ENCODE measurements at regions not wholly inside any gene's neighbourhood (a gene's known extent, or its start where the extent isn't known, plus 50 kb on each side); places are given as distances from the start of the nearest gene placed in this dataset.

- Histone ChIP-seq H3K4me3 (no peak overlapping the region), H3K9me3 (no peaks in the 10 kb centered on the region), H3K36me3 (no peaks in the 10 kb centered on the region), H3K4me1 (no peaks in the 10 kb centered on the region), H3K27ac (no peak overlapping the region), H3K27me3 (no peaks in the 10 kb centered on the region)
- TF ChIP-seq CTCF (IDR thresholded peaks at IDR 0.05) (no peak), EP300 (IDR thresholded peaks at IDR 0.05) (no peak), POLR2A (IDR thresholded peaks at IDR 0.05) (no peak)
- 62 to 69% methylated on average over 2 of the region's 2 CpGs for WGBS, 2 donors
- no peak for DNase-seq (ENCODE audit: low spot score in 2 of 2)
Measured at GRCh38 chr14:53735916-53736315, 220.7 kb downstream of the BMP4 start.

GRCh38 chr14:53723221-53723620 lies 233.4 kb downstream of the BMP4 start:
- H3K36me3 ChIP-seq: no peaks in the 10 kb centered on the region
- no peak overlapping the region for H3K27ac ChIP-seq
- DNase-seq (ENCODE audit: low spot score in 2 of 2): no peak
- H3K9me3 ChIP-seq: peaks cover 0 to 7% (median 0%) of the 10 kb centered on the region in 4 donors
- no peaks in the 10 kb centered on the region for H3K27me3 ChIP-seq
- TF ChIP-seq EP300 (IDR thresholded peaks at IDR 0.05): no peak
- TF ChIP-seq POLR2A (IDR thresholded peaks at IDR 0.05): no peak
- no peak for TF ChIP-seq CTCF (IDR thresholded peaks at IDR 0.05)
- no peaks in the 10 kb centered on the region for H3K4me1 ChIP-seq
- no peak overlapping the region for H3K4me3 ChIP-seq
- WGBS, 2 donors: 93 to 99% methylated on average over 5 of the region's 5 CpGs

- Histone ChIP-seq H3K27ac (no peak overlapping the region), H3K36me3 (no peaks in the 10 kb centered on the region), H3K4me3 (no peak overlapping the region), H3K4me1 (peaks cover 0 to 25% (median 0%) of the 10 kb centered on the region in 4 donors), H3K9me3 (peaks cover 0 to 7% (median 0%) of the 10 kb centered on the region in 4 donors), H3K27me3 (no peaks in the 10 kb centered on the region)
- DNase-seq (ENCODE audit: low spot score in 2 of 2): no peak
- TF ChIP-seq CTCF (IDR thresholded peaks at IDR 0.05): no peak
- WGBS, 2 donors: 82 to 85% methylated on average over 1 of the region's 1 CpG
Measured at GRCh38 chr14:53719536-53719935, 237.1 kb downstream of the BMP4 start.

- no peak for DNase-seq (ENCODE audit: low spot score in 2 of 2)
- H3K36me3 ChIP-seq: no peaks in the 10 kb centered on the region
- TF ChIP-seq CTCF (IDR thresholded peaks at IDR 0.05) (no peak), POLR2A (IDR thresholded peaks at IDR 0.05) (no peak), EP300 (IDR thresholded peaks at IDR 0.05) (no peak)
- 53 to 55% methylated on average over 6 of the region's 6 CpGs for WGBS, 2 donors
- no peak overlapping the region for H3K27ac ChIP-seq
- H3K9me3 ChIP-seq: peaks cover 0 to 4% (median 0%) of the 10 kb centered on the region in 4 donors
- H3K4me3 ChIP-seq: no peak overlapping the region
- H3K4me1 ChIP-seq: peaks cover 0 to 30% (median 0%) of the 10 kb centered on the region in 4 donors
- no peaks in the 10 kb centered on the region for H3K27me3 ChIP-seq
Measured at GRCh38 chr14:53716578-53716977, 240.0 kb downstream of the BMP4 start.

- peak overlapping the region in 3 of 4 donors; percentile 19 to 60 (median 47) for H3K27ac ChIP-seq
Measured at GRCh38 chr14:53715193-53715721, 241.4 kb downstream of the BMP4 start.

More at GRCh38 chr14:53715193-53715721, 241.4 kb downstream of the BMP4 start:
- Histone ChIP-seq H3K36me3 (no peaks in the 10 kb centered on the region), H3K4me3 (peak overlapping the region in 2 of 4 donors; percentile 2 to 25), H3K9me3 (no peaks in the 10 kb centered on the region), H3K4me1 (peaks cover 0 to 30% (median 0%) of the 10 kb centered on the region in 4 donors), H3K27me3 (no peaks in the 10 kb centered on the region)
- 9 to 15% methylated on average over 3 of the region's 3 CpGs for WGBS, 2 donors
- no peak for DNase-seq (ENCODE audit: low spot score in 2 of 2)
- TF ChIP-seq POLR2A (IDR thresholded peaks at IDR 0.05) (no peak), CTCF (IDR thresholded peaks at IDR 0.05) (no peak), EP300 (IDR thresholded peaks at IDR 0.05) (no peak)
